ENCODE measurements at regions not wholly inside any gene's neighbourhood (a gene's known extent, or its start where the extent isn't known, plus 50 kb on each side); places are given as distances from the start of the nearest gene placed in this dataset.
"Not testable (repeated sequence)": the region's sequence is repeated elsewhere in the genome, so short reads cannot be mapped to it uniquely, and the experiment has no call there.

DNA sequence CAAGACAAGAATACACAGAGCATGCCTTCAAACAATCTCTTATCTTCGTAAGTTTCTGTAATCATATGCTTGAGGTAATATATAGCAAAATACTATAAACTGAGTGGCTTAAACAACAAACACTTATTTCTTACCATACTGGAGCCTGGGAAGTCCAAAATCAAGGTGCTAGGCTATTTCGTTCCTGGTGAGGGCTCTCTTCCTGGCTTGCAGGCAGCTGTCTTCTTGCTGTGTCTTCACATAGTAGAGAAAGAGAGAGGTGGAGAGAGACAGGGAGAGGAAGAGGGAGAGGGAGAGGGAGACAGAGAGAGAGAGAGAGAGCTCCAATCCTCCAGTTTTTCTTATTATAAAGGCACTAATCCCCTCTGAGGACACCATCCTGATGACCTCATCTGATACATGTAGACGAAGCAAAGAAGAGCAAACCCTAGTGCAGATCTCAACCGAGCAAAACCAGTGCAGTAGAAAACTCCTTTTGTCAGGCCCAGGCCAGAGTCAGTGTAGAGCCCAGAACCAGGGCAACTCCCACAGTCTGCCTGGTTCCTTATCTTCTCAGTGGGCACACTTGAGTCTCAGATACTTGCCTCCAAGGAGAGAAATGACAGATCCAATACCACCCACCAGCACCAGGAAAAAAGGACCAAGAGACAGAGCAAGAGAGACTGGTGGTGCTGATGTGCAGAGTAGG, 297.1 kb upstream of the NCAM1 start:
- Histone ChIP-seq H3K9me3 (no peaks in the 10 kb centered on the region), H3K27me3 (no peaks in the 10 kb centered on the region), H3K36me3 (no peaks in the 10 kb centered on the region), H3K4me3 (no peak overlapping the region)
- DNase-seq = no peak

- no peaks in the 10 kb centered on the region for H3K36me3 ChIP-seq
- H3K9me3 ChIP-seq = no peaks in the 10 kb centered on the region
- H3K27me3 ChIP-seq = no peaks in the 10 kb centered on the region
- no peak for DNase-seq
- no peak overlapping the region for H3K4me3 ChIP-seq
These were observed 295.9 kb upstream of the NCAM1 start for GRCh38 chr11:112665291-112665690.

DNA sequence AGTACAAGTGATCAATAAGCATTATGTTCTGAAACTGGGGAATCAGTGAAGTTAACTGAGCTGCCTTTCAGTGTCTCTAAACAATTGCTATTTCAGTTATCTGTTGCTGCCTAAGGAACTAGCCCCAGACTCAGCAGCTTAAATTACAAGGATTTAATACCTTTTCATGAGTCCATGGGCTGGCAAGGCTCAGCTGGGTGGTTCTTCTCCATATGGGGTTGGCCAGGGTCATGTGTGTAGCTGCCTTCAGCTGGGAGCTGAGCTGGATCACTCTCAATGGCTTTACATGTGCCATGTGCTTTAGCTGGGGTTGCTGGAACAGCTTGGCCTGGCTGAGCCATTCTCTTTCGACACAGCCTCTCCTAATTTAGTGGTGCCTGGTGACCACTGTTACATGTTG, 295.0 kb upstream of the NCAM1 start:
- H3K4me3 ChIP-seq = no peak overlapping the region
- no peaks in the 10 kb centered on the region for H3K36me3 ChIP-seq
- no peaks in the 10 kb centered on the region for H3K27me3 ChIP-seq
- no peak for DNase-seq
- H3K9me3 ChIP-seq = no peaks in the 10 kb centered on the region

DNA sequence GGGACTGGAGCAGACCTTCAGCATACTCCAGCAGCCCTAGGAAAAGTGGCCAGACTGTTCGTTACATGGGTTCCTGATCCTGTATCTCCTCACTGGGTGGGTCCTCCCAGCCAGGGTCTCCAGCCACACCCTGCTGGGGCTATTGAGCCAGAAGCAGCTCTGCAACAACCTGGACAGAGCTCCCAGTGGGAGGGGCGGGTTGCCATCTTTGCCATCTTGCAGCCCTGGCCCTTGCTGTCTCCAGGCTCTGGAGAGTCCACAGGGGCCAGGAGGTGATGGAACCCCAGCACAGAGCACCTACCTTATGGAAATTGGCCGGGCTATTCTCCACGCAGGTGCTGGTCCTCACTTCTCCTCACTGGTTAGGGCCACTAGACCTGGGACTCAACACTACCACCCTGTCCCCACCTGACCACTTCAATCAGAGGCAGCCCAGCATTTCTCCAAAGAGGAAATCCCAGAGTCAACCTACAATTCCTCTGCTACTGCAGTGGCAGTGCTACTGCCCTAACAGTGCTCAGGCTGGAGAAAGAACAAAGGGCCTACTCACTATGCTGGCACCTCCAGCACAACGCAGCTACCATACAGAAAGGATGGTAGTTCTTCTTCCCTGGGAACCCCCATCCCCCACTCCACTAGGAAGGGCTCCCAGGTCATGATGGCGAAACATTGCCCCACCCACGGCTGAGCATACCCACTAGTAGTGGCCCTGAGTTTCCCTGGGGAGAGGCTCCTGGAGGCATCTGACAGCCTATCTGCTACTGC, 290.2 kb upstream of the NCAM1 start:
- Histone ChIP-seq H3K27me3 (no peaks in the 10 kb centered on the region), H3K36me3 (no peaks in the 10 kb centered on the region), H3K9me3 (no peaks in the 10 kb centered on the region; the same call in 1 of the 2 replicates), H3K4me3 (no peak overlapping the region)
- no peak for DNase-seq

DNA sequence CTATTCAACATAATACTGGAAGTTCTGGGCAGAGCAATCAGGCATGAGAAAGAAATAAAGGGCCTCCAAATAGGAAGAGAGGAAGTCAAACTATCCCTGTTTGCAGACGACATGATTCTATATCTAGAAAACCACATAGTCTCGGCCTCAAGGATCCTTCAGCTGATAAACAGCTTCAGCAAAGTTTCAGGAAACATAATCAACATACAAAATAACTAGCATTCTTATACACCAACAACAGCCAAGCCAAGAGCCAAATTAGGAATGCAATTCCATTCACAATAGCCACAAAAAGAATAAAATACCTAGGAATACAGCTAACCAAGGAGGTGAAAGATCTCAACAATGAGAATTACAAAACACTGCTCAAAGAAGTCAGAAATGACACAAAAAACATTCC, 287.8 kb upstream of the NCAM1 start:
- DNase-seq, H3K36me3 ChIP-seq, H3K9me3 ChIP-seq, H3K4me3 ChIP-seq, H3K27me3 ChIP-seq: not testable (repeated sequence)

DNA sequence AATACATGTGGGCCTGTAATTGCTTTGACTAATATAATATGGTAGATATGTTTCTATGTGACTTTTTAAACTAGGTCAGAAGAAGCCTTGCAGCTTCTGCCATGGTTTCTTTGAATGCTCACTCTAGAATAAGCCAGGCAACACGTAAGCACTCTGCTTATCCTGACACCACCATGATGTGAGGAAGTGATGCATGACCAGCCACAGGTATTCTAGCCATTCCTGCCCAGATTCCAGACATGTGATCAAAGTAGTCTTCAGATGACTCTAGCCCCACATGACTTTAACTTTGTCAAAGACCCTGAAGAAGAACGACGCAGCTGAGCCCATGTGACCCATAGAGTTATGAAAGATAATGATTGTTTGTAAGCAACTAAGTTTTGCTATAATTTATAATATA, 276.1 kb upstream of the NCAM1 start:
- DNase-seq = no peak
- Histone ChIP-seq H3K27me3 (no peaks in the 10 kb centered on the region), H3K36me3 (no peaks in the 10 kb centered on the region), H3K4me3 (no peak overlapping the region), H3K9me3 (no peaks in the 10 kb centered on the region)

DNA sequence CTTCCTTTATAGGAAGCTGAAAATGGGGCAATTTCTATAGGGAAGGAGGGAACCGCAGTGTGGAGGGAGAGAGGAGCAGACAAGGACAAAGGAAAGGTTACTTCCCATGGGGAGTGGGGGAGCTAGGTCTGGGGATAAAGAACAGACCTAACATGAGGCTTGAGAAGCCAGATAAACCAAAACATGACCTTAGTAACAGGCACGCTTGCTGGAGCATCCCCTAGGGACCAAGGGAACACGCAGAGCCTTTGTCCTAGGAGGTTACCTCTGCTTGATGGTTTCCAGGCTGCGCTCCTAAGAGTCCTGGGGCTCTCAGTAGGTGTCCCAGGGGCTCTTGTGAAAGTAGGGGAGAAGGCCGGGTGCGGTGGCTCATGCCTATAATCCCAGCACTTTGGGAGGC, 271.4 kb upstream of the NCAM1 start:
- Histone ChIP-seq H3K4me3 (no peak overlapping the region), H3K27me3 (no peaks in the 10 kb centered on the region), H3K36me3 (no peaks in the 10 kb centered on the region), H3K9me3 (no peaks in the 10 kb centered on the region)
- no peak for DNase-seq

DNA sequence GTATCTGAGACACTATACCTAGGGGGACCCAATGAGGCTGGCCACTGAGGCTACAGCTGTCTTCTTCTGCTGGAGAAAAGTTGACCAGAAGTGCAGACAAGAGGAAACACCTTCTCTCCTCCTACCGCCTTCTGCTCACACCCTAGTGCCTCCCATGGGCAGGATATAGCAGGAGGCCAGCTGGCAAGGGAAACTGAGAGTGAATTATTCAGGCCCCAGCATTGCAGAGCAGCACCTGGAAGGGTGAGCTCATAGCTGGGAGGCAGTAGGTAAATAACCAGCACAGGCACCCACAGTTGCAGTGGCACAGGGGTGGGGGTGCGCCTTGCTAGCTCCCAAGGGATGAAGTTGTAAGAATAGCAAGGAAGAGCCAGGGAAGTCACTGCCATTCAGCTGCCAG, 267.4 kb upstream of the NCAM1 start:
- DNase-seq = no peak
- Histone ChIP-seq H3K27me3 (no peaks in the 10 kb centered on the region), H3K4me3 (no peak overlapping the region), H3K36me3 (no peaks in the 10 kb centered on the region), H3K9me3 (no peaks in the 10 kb centered on the region)

- peak; percentile 12 for DNase-seq
- H3K4me3 ChIP-seq = no peak overlapping the region
- no peaks in the 10 kb centered on the region for H3K9me3 ChIP-seq
These were observed 267.0 kb upstream of the NCAM1 start for GRCh38 chr11:112694245-112694644.

DNA sequence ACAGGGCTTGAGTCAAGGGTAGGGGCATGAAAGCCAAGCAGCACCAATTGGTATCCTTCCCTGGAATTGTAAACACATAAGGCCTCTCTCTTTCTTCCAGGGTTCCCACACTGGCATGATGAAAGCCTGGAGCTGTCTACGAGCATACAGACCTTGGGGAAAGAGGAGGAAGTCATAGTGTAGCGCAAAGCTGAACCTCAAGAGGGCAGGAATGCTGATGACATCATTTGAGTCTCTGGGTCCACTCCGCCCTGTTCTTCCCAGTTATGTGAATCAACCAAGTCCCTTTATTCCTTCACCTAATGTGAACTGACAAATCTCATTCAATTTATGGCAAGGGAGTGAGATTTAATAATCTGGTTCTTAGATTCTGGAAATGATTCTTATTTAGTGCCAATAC, 266.4 kb upstream of the NCAM1 start:
- Histone ChIP-seq H3K9me3 (no peaks in the 10 kb centered on the region), H3K27me3 (no peaks in the 10 kb centered on the region), H3K36me3 (no peaks in the 10 kb centered on the region), H3K4me3 (no peak overlapping the region)
- peak; percentile 16 for DNase-seq

More at GRCh38 chr11:112694245-112694644, 267.0 kb upstream of the NCAM1 start:
- H3K36me3 ChIP-seq = no peaks in the 10 kb centered on the region
- no peaks in the 10 kb centered on the region for H3K27me3 ChIP-seq

DNA sequence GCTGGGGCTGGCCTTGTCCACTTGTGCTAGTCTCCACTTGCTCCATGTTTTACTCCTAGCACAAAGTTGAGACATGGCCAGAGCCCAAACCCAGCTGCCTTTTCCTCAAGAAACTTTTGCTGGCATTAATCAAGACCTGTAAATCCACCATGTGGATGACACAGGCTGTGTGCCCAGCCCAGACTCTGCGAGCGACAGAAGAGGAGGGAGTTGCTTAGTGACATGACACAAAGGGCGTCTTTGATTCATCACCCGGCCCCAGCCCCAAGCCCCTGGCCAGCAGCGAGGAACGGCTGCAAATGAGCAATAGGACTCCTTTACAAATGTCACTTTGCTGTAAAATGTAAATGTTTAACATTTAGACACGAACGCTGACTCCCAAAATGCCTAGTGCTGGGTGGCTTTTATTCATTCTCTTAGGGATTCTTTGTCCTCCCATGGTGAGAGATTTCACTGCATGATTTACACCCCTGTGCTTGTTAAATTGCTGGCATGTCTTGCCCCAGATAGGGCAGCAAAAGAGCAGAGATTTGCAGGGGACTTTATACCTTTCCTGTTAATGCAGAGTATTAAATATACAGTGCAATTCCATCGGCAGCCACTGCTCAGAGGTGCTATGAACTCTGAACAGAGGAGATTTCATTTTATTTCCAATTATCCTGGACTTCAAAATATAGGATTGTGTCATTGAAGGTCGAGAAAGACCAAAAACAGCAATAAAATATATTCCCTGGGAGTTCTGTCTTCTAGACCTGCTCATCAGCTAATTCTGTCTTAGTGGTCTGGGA, 263.6 kb upstream of the NCAM1 start:
- DNase-seq = peak; percentile 7
- H3K27me3 ChIP-seq = no peaks in the 10 kb centered on the region
- no peak overlapping the region for H3K4me3 ChIP-seq
- H3K36me3 ChIP-seq = no peaks in the 10 kb centered on the region
- no peaks in the 10 kb centered on the region; the same call in 1 of the 2 replicates for H3K9me3 ChIP-seq

GRCh38 chr11:112705148-112705547, 256.1 kb upstream of the NCAM1 start:
- Histone ChIP-seq H3K27me3 (no peaks in the 10 kb centered on the region), H3K4me3 (no peak overlapping the region), H3K9me3 (peaks cover 3% of the 10 kb centered on the region; the same call in 1 of the 2 replicates), H3K36me3 (no peaks in the 10 kb centered on the region)
- no peak for DNase-seq

- H3K27me3 ChIP-seq = no peaks in the 10 kb centered on the region
- H3K4me3 ChIP-seq = no peak overlapping the region
- DNase-seq = no peak
- H3K36me3 ChIP-seq = no peaks in the 10 kb centered on the region
- H3K9me3 ChIP-seq = peaks cover 3% of the 10 kb centered on the region; the same call in 1 of the 2 replicates
These were observed 254.4 kb upstream of the NCAM1 start for GRCh38 chr11:112706863-112707262.

GRCh38 chr11:112714340-112714739, 246.9 kb upstream of the NCAM1 start:
- H3K4me3 ChIP-seq, DNase-seq, H3K27me3 ChIP-seq, H3K36me3 ChIP-seq, H3K9me3 ChIP-seq: not testable (repeated sequence)

GRCh38 chr11:112715056-112715455, 246.2 kb upstream of the NCAM1 start:
- no peaks in the 10 kb centered on the region for H3K36me3 ChIP-seq
- H3K9me3 ChIP-seq = no peaks in the 10 kb centered on the region
- no peak overlapping the region for H3K4me3 ChIP-seq
- H3K27me3 ChIP-seq = no peaks in the 10 kb centered on the region
- no peak for DNase-seq

- DNase-seq = peak; percentile 6
- Histone ChIP-seq H3K36me3 (no peaks in the 10 kb centered on the region), H3K27me3 (no peaks in the 10 kb centered on the region), H3K4me3 (no peak overlapping the region), H3K9me3 (no peaks in the 10 kb centered on the region)
These were observed 242.7 kb upstream of the NCAM1 start for GRCh38 chr11:112718483-112718882.

DNA sequence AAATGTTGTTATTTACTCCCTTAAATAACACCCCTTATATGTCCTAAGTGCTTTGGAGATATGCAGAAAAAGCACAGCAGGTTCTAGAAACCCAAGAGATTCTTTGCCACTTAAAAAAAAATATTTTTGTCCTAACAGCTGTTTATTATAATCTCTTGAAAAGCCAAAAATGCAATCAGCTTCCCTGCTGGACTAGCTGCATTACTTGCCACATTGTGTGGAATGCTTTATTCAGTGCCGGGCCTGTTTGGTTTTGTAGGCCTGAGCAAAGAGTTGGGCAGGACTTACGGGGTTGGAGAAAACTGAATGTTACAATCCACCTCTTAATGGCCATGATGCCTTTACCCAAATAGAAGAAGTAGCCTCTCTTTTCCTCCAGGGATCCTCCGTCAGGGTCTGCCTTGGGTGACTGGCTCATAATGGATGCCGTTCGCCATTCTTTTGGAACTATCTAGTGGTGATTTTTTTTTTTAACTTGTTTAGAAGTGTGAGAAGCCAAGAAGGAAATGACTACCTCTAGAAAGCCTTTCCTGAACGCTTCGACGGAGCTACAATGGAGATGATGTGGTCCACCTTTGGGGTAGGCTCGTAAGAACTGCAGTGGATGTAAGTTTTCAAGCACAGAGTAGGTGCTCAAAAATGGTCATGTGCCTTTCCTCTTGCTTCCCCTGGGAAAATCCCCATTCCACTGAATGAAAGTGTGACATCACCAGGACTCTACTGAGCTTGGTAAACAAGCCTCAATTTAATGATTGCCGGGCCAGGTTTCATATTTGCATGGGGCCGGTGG, 241.3 kb upstream of the NCAM1 start:
- DNase-seq = no peak
- no peak overlapping the region for H3K4me3 ChIP-seq
- no peaks in the 10 kb centered on the region for H3K27me3 ChIP-seq
- no peaks in the 10 kb centered on the region for H3K9me3 ChIP-seq
- no peaks in the 10 kb centered on the region for H3K36me3 ChIP-seq

Data from MG63 (cell line).